LoVo (cell line): ENCODE measurements at regions not wholly inside any gene's neighbourhood (a gene's known extent, or its start where the extent isn't known, plus 50 kb on each side); places are given as distances from the start of the nearest gene placed in this dataset.

Experiments
- DNase-seq: peaks from one replicate; pipeline ENCODE4 v3.0.0-alpha.2; 2016; ENCODE audit warnings: low spot score

DNA sequence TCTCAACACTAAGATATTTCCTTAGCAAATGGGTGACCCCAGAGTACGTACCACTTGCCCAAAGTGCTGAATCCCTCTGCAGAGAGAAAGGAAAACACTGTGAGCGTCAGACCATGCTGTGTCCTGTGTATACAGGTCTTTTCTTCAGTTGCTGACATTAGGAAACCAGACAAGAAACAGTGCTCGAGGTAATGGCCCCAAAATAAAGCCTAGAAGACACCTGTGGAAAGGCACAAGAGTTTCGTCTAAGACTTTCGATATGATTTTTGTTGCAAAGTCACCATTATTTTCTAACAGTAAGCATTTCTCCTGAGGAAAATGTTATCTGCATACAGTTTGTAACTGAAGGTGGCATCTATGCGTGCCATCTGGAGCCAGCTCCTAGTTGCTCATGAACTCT, 62.0 kb upstream of the SIMC1 start:
- no peak for DNase-seq

DNA sequence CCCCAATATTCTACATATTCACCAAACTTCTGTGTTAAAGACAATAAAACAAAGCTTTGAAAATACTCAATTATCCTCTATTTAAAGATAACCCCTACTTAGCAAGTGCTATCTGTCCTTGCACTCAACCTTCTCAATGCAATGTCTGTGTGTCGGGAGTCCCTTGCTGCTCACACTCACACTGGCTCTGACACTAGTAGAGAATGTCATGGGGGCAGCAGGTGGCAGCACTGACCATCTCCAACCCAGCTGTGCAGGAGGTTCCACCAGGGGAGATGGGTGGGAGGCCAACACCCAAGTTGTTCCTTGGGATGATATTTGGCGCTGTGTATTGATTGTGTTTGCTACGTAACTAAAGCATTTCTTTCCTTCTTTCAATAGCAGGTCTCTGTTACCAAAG, 59.4 kb upstream of the SIMC1 start:
- peak; percentile 21 for DNase-seq

DNA sequence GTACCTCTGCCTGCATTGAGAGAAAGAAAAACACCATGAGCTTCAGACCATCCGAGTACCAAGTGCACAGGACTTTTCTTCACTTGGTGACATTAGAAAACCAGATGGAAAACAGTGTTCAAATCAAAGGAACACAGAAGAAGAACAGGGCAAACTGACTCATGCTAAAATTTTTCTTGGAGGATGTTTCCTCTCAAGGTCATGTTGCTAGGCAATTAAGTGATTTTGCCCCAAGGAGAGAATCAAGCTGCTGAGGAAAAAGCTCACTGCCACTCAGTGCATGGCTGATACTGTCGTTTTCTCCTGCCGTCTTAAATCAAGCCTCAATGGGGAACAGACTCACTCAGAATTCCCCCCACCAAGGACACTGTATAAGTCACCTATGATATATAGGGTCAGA, 57.9 kb upstream of the SIMC1 start:
- no peak for DNase-seq

DNA sequence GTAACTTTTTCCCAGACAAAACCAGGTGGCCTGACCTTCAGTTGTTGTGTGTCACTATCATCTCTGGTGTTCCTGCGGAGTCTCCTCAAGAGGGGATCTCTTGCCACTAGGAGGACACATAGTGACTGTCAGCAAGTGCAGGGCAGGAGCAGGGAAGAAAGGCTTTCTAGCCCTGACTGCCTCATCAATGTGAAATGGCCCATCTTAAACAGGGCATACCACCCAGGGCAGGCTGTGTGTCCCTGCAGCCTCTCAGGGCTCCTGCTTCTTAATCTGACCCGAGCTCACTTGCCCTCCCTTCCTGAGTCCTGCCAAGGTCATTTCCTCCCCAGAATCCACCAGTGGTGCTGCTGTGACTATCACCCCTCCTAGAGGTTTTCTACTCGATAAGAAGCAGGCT, 57.4 kb upstream of the SIMC1 start:
- no peak for DNase-seq

DNA sequence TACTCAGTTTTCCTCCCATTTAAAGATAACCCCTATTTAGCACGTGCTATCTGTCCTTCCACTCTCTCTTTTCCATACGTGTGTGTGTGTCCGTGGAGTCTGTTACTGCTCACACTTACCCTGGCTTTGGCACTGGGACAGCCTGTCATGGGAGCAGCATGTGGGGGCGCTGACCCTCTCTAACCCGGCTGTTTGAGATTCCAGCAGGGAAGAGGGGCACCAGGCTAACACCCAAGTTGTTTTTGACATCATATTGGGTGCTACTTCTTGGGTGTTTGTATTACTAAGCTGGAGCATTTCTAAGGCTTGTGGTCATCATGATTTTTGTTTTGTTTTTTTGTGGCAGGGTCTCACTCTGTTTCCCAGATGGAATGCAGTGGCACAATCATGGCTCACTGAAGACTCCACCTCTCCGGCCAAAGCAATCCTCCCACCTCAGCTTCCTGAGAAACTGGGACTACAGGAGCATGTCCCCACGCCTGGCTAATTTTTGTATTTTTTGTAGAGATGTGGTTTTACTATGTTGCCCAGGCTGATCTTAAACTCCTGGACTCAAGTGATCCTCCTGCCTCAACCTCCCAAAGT, 56.9 kb upstream of the SIMC1 start:
- no peak for DNase-seq

DNA sequence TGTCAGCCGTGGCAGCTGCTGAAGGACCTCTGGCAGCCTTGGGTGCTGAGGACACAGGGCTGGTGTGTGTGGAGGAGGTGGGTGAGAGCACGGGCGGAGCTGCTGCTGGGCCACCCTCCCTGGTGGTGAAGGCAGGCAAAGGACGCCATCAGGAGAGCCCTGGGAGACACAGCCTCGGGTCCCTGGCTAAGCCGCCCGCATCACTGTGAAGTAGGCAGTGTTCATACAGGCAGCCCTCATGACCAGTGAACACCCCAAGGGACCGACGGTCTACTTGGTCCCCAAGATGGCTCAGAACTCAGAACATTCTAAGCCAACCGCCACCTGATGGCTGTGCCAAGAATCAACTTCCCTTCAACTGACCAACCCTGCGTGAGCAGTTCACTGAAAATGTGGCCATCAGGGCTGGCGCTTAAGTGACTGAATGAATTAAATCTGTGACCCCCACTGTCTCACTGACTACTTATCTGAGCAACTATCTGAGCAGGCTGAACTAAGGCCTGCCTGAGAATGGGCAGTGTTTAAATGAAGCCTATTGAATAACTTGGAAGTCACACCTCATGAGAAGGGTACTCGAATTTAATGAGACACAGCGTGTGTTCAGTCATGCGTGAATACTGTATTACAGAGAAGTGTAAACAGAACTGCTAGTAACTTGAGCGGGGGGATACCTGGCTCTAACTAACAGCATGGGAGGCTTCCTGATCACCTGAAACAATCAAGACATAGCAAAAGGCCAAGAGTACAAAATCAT, 54.7 kb upstream of the SIMC1 start:
- no peak for DNase-seq

DNA sequence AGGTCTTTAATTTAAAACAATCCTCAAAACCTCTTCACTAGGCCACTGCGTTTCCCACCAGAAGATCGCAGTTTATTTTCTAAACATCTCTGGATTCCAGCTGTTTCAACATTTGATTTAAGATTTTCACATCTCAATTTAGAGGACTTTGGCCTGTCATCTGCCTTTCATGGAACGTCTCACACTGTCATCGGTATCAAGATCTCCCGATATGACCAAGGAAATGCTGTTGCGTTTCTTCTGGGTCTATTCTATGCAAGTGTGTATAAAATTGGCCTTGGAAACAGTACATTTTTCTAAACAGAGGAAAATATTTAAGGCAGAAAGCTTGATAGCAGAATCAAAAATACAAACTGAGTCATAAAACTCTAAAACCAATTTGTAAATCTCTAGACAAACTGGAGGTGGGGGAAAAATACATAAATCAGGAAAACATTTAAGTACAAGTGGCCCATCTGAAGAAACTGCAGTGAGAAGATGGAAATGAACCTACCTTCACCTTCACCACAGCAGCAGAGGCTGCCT, 53.6 kb upstream of the SIMC1 start:
- DNase-seq, result no peak

DNA sequence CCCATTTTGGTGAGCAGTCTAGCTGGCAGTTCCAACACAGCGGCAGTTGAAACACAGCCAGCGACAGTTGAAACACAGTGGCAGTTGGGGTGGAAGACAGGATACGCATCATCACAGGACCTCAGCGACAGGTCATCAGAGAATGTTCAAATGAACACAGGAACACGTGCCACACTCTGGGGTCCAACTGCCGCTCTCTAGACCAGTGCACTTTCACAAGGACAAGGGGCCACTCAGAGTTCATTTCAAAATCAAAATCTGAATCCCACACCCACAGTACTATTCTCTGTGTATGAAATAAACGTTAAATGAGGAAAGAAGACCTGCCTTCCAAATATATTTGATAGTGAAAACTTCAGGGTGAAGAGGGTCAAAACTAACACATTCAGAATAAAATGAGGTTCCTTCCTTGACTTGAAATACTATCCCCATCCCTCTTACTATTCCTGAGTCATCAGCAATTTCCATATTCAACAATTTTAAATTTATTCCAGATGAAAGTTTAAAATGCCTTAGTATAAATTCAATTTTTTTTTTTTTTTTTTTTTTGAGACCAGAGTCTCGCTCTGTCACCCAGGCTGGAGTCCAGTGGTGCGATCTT, 53.0 kb upstream of the SIMC1 start:
- DNase-seq, result no peak

DNA sequence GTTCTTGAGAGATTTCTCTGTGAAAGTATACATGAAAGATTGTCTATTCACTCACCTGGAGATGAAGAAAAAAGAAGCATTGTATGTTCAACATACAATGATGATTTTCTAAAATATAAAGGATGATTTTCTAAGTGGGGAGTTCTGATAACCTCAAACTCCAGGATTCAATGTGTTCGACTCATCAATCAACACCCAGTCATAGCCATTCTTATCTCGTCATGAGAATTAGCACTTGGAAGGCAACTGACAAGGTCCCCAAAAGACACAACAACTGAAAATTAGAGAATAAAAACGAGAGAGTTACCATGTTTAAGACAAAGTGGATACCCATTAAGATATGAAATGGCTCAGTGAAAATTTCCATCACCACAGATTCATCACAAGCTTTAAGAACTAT, 52.1 kb upstream of the SIMC1 start:
- DNase-seq, result no peak

DNA sequence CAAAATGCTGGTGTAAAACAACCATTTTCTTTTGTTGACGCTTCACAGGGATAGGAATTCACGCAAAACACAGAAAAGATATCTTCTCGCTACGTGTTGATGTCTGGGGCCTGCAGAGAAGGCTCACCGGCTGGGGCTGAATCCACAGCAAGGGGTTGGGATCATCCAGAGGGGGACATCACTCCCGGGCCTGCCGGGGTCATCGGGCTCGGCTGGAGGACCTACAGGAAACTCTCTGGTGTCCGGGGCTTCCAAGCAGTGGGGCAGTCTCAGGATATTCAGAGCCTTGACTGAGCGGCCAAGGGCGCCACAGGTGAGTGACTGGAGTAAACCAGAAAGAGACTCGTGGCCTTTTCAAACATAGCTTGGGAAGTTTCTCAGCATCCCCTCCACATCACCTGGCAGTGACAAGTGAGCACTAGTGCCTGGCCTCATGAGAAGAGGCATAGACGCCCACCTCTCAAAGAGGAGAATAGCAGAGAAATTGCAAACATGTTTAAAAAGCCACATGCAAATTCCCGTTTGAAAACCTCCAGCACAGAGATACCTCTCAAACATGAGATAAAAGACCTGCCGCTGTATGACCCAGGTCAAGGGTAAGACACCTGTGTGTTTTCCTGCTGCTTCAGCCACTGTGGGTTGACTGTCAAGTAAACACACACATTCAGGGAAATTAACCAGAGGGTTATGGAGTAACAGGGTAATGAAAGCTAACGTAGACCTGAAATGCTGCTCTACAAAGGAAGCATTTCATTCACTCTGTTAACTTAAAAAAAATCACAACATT, 50.8 kb upstream of the SIMC1 start:
- no peak for DNase-seq

DNA sequence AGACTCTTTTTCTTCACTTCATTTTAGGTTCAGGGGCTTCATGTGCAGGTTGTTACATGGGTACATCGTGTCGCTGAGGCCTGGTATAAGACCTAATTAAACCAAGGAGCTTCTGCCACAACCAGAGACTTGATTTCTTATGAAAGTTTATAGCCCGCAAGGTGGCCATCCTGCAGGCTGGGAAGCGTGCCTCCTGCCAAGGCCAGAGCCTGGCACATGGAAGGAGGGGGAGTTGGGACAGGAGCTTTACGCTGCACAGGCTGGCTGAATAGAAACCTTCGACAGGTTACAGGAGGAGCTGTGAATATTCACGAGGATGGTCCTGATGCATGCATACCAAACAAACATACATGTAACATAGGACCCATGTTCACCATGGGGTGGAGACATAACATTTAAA, 50.1 kb upstream of the SIMC1 start:
- no peak for DNase-seq
